ENCODE measurements at regions not wholly inside any gene's neighbourhood (a gene's known extent, or its start where the extent isn't known, plus 50 kb on each side); places are given as distances from the start of the nearest gene placed in this dataset.

- no peak overlapping the region for H3K9ac ChIP-seq (ENCODE audit: low read depth in 1 of 2, low read length in 2 of 2)
- H3K4me3 ChIP-seq (ENCODE audit: low read depth in 1 of 2, low read length in 2 of 2): no peak overlapping the region
- H3K4me1 ChIP-seq (ENCODE audit: control insufficient read depth in 1 of 2, insufficient read depth in 2 of 2, low read length in 2 of 2): no peaks in the 10 kb centered on the region
- H3K27me3 ChIP-seq (ENCODE audit: control insufficient read depth in 1 of 2, insufficient read depth in 2 of 2, low read length in 2 of 2): no peaks in the 10 kb centered on the region
- no peaks in the 10 kb centered on the region for H3K9me3 ChIP-seq (ENCODE audit: control insufficient read depth in 1 of 2, low read length in 2 of 2)
- H3K27ac ChIP-seq (ENCODE audit: low read depth, low read length): no peak overlapping the region
- no peaks in the 10 kb centered on the region for H3K36me3 ChIP-seq (ENCODE audit: control insufficient read depth in 1 of 2, insufficient read depth in 2 of 2, low read length in 2 of 2)
These were observed 217.8 kb upstream of the ARL4C start for GRCh38 chr2:234714711-234715110.

- no peaks in the 10 kb centered on the region for H3K36me3 ChIP-seq (ENCODE audit: control insufficient read depth in 1 of 2, insufficient read depth in 2 of 2, low read length in 2 of 2)
- no peaks in the 10 kb centered on the region for H3K4me1 ChIP-seq (ENCODE audit: control insufficient read depth in 1 of 2, insufficient read depth in 2 of 2, low read length in 2 of 2)
- H3K27me3 ChIP-seq (ENCODE audit: control insufficient read depth in 1 of 2, insufficient read depth in 2 of 2, low read length in 2 of 2): no peaks in the 10 kb centered on the region
- no peak overlapping the region for H3K9ac ChIP-seq (ENCODE audit: low read depth in 1 of 2, low read length in 2 of 2)
- H3K27ac ChIP-seq (ENCODE audit: low read depth, low read length): no peak overlapping the region
- no peaks in the 10 kb centered on the region for H3K9me3 ChIP-seq (ENCODE audit: control insufficient read depth in 1 of 2, low read length in 2 of 2)
- H3K4me3 ChIP-seq (ENCODE audit: low read depth in 1 of 2, low read length in 2 of 2): no peak overlapping the region
These were observed 215.6 kb upstream of the ARL4C start for GRCh38 chr2:234712421-234712935.

GRCh38 chr2:234711308-234711707 is 214.4 kb upstream of the ARL4C start:
- H3K27ac ChIP-seq (ENCODE audit: low read depth, low read length): no peak overlapping the region
- no peak overlapping the region for H3K4me3 ChIP-seq (ENCODE audit: low read depth in 1 of 2, low read length in 2 of 2)
- no peak overlapping the region for H3K9ac ChIP-seq (ENCODE audit: low read depth in 1 of 2, low read length in 2 of 2)
- H3K36me3 ChIP-seq (ENCODE audit: control insufficient read depth in 1 of 2, insufficient read depth in 2 of 2, low read length in 2 of 2): no peaks in the 10 kb centered on the region
- H3K27me3 ChIP-seq (ENCODE audit: control insufficient read depth in 1 of 2, insufficient read depth in 2 of 2, low read length in 2 of 2): no peaks in the 10 kb centered on the region
- no peaks in the 10 kb centered on the region for H3K4me1 ChIP-seq (ENCODE audit: control insufficient read depth in 1 of 2, insufficient read depth in 2 of 2, low read length in 2 of 2)
- no peaks in the 10 kb centered on the region for H3K9me3 ChIP-seq (ENCODE audit: control insufficient read depth in 1 of 2, low read length in 2 of 2)

DNA sequence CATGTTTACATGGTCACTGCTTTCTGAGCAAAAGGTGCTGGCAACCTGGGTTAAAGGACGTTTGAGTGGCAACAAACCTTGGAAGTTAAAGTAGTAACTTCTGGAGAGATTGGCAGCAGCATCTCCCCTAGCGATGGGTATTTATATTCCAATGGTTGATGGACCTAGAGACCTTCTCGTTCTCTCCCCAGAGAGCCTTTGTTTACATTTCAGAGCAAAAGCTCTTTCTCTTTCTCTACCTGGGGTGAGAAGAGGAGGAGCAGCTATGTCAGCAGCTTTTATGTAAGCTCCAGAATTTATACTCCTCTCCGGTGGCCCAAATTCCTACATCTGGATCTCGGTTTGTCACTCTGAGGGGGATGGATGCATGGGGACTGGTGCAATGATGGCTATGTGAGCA is 213.7 kb upstream of the ARL4C start:
- H3K27me3 ChIP-seq (ENCODE audit: control insufficient read depth in 1 of 2, insufficient read depth in 2 of 2, low read length in 2 of 2): no peaks in the 10 kb centered on the region
- no peaks in the 10 kb centered on the region for H3K36me3 ChIP-seq (ENCODE audit: control insufficient read depth in 1 of 2, insufficient read depth in 2 of 2, low read length in 2 of 2)
- no peak overlapping the region for H3K4me3 ChIP-seq (ENCODE audit: low read depth in 1 of 2, low read length in 2 of 2)
- no peaks in the 10 kb centered on the region for H3K9me3 ChIP-seq (ENCODE audit: control insufficient read depth in 1 of 2, low read length in 2 of 2)
- H3K27ac ChIP-seq (ENCODE audit: low read depth, low read length): no peak overlapping the region
- no peak overlapping the region for H3K9ac ChIP-seq (ENCODE audit: low read depth in 1 of 2, low read length in 2 of 2)
- H3K4me1 ChIP-seq (ENCODE audit: control insufficient read depth in 1 of 2, insufficient read depth in 2 of 2, low read length in 2 of 2): no peaks in the 10 kb centered on the region

GRCh38 chr2:234710066-234710465 is 213.2 kb upstream of the ARL4C start:
- Histone ChIP-seq H3K9me3 (ENCODE audit: control insufficient read depth in 1 of 2, low read length in 2 of 2) (no peaks in the 10 kb centered on the region), H3K27ac (ENCODE audit: low read depth, low read length) (no peak overlapping the region), H3K27me3 (ENCODE audit: control insufficient read depth in 1 of 2, insufficient read depth in 2 of 2, low read length in 2 of 2) (no peaks in the 10 kb centered on the region), H3K4me3 (ENCODE audit: low read depth in 1 of 2, low read length in 2 of 2) (no peak overlapping the region), H3K9ac (ENCODE audit: low read depth in 1 of 2, low read length in 2 of 2) (no peak overlapping the region), H3K4me1 (ENCODE audit: control insufficient read depth in 1 of 2, insufficient read depth in 2 of 2, low read length in 2 of 2) (no peaks in the 10 kb centered on the region), H3K36me3 (ENCODE audit: control insufficient read depth in 1 of 2, insufficient read depth in 2 of 2, low read length in 2 of 2) (no peaks in the 10 kb centered on the region)

- no peaks in the 10 kb centered on the region for H3K4me1 ChIP-seq (ENCODE audit: control insufficient read depth in 1 of 2, insufficient read depth in 2 of 2, low read length in 2 of 2)
- H3K9ac ChIP-seq (ENCODE audit: low read depth in 1 of 2, low read length in 2 of 2): no peak overlapping the region
- no peaks in the 10 kb centered on the region for H3K36me3 ChIP-seq (ENCODE audit: control insufficient read depth in 1 of 2, insufficient read depth in 2 of 2, low read length in 2 of 2)
- no peaks in the 10 kb centered on the region for H3K9me3 ChIP-seq (ENCODE audit: control insufficient read depth in 1 of 2, low read length in 2 of 2)
- H3K27me3 ChIP-seq (ENCODE audit: control insufficient read depth in 1 of 2, insufficient read depth in 2 of 2, low read length in 2 of 2): no peaks in the 10 kb centered on the region
- no peak overlapping the region for H3K4me3 ChIP-seq (ENCODE audit: low read depth in 1 of 2, low read length in 2 of 2)
- H3K27ac ChIP-seq (ENCODE audit: low read depth, low read length): no peak overlapping the region
These were observed 211.8 kb upstream of the ARL4C start for GRCh38 chr2:234708717-234709116.

- Histone ChIP-seq H3K9me3 (ENCODE audit: control insufficient read depth in 1 of 2, low read length in 2 of 2) (no peaks in the 10 kb centered on the region), H3K27me3 (ENCODE audit: control insufficient read depth in 1 of 2, insufficient read depth in 2 of 2, low read length in 2 of 2) (no peaks in the 10 kb centered on the region), H3K36me3 (ENCODE audit: control insufficient read depth in 1 of 2, insufficient read depth in 2 of 2, low read length in 2 of 2) (no peaks in the 10 kb centered on the region), H3K27ac (ENCODE audit: low read depth, low read length) (no peak overlapping the region), H3K4me1 (ENCODE audit: control insufficient read depth in 1 of 2, insufficient read depth in 2 of 2, low read length in 2 of 2) (no peaks in the 10 kb centered on the region), H3K9ac (ENCODE audit: low read depth in 1 of 2, low read length in 2 of 2) (no peak overlapping the region), H3K4me3 (ENCODE audit: low read depth in 1 of 2, low read length in 2 of 2) (no peak overlapping the region)
These were observed 211.3 kb upstream of the ARL4C start for GRCh38 chr2:234708091-234708683.

DNA sequence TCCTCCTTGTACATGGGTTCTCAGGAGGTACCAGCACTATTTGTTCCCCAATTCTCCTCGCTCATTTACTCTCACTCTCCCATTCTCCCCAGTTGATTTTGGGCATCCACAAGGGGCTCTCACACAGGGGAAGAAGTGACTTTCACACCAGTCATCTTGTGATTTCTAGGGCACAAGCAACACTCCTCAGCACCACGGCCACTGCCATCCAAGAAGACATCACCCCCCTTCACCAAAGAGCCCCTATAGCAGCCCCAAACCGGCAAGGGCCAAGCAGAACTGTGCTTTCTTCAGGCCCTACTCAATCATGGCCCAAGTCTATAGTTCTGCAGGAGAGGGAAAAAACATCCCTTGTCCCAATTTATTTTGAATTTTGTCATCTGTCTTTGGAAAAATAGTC is 209.2 kb upstream of the ARL4C start:
- Histone ChIP-seq H3K27ac (ENCODE audit: low read depth, low read length) (no peak overlapping the region), H3K36me3 (ENCODE audit: control insufficient read depth in 1 of 2, insufficient read depth in 2 of 2, low read length in 2 of 2) (no peaks in the 10 kb centered on the region), H3K9me3 (ENCODE audit: control insufficient read depth in 1 of 2, low read length in 2 of 2) (no peaks in the 10 kb centered on the region), H3K9ac (ENCODE audit: low read depth in 1 of 2, low read length in 2 of 2) (no peak overlapping the region), H3K4me1 (ENCODE audit: control insufficient read depth in 1 of 2, insufficient read depth in 2 of 2, low read length in 2 of 2) (no peaks in the 10 kb centered on the region), H3K27me3 (ENCODE audit: control insufficient read depth in 1 of 2, insufficient read depth in 2 of 2, low read length in 2 of 2) (no peaks in the 10 kb centered on the region), H3K4me3 (ENCODE audit: low read depth in 1 of 2, low read length in 2 of 2) (no peak overlapping the region)

DNA sequence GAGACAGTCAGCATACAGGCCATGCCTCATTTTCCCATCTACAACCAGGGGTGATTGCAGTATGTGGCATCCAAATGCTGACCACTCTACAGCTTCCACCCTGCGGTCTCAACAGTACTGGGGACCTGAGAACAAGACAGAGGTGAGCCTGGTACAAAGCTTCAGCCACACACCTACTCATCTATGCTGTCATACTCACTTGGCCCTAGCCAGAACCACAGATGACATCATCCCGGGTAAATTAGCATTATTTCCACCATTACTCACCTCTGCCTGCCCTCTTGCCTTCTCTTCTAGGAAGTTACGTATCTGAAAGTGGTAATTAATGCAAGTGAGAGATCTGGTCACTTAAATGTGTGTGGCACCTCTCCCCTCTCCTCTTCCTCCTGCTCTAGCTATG is 208.2 kb upstream of the ARL4C start:
- Histone ChIP-seq H3K4me1 (ENCODE audit: control insufficient read depth in 1 of 2, insufficient read depth in 2 of 2, low read length in 2 of 2) (no peaks in the 10 kb centered on the region), H3K4me3 (ENCODE audit: low read depth in 1 of 2, low read length in 2 of 2) (no peak overlapping the region), H3K9ac (ENCODE audit: low read depth in 1 of 2, low read length in 2 of 2) (no peak overlapping the region), H3K27ac (ENCODE audit: low read depth, low read length) (no peak overlapping the region), H3K27me3 (ENCODE audit: control insufficient read depth in 1 of 2, insufficient read depth in 2 of 2, low read length in 2 of 2) (no peaks in the 10 kb centered on the region), H3K9me3 (ENCODE audit: control insufficient read depth in 1 of 2, low read length in 2 of 2) (no peaks in the 10 kb centered on the region), H3K36me3 (ENCODE audit: control insufficient read depth in 1 of 2, insufficient read depth in 2 of 2, low read length in 2 of 2) (no peaks in the 10 kb centered on the region)

DNA sequence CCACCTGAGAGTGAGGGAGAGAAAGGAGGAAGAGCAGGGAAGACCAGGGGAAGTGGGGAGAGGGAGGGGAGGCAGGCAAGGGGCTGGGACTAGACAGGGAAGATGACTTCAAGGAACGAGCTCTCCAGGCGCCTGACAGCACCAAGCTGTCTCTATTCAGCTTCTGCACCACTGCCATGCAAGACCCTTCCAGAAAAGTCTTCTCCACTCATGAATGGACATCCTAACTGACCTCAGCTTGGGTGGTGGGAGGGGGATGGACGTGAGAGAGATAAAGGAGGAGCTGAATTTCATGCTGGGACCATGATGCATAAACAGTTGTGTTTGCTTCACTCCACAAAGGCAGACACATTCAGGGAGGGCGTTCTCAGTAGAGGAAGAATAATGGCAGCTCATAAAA is 206.4 kb upstream of the ARL4C start:
- H3K36me3 ChIP-seq (ENCODE audit: control insufficient read depth in 1 of 2, insufficient read depth in 2 of 2, low read length in 2 of 2): no peaks in the 10 kb centered on the region
- H3K9ac ChIP-seq (ENCODE audit: low read depth in 1 of 2, low read length in 2 of 2): no peak overlapping the region
- H3K27ac ChIP-seq (ENCODE audit: low read depth, low read length): no peak overlapping the region
- no peaks in the 10 kb centered on the region for H3K4me1 ChIP-seq (ENCODE audit: control insufficient read depth in 1 of 2, insufficient read depth in 2 of 2, low read length in 2 of 2)
- H3K9me3 ChIP-seq (ENCODE audit: control insufficient read depth in 1 of 2, low read length in 2 of 2): no peaks in the 10 kb centered on the region
- no peak overlapping the region for H3K4me3 ChIP-seq (ENCODE audit: low read depth in 1 of 2, low read length in 2 of 2)
- H3K27me3 ChIP-seq (ENCODE audit: control insufficient read depth in 1 of 2, insufficient read depth in 2 of 2, low read length in 2 of 2): no peaks in the 10 kb centered on the region
